ENCODE measurements at regions not wholly inside any gene's neighbourhood (a gene's known extent, or its start where the extent isn't known, plus 50 kb on each side); places are given as distances from the start of the nearest gene placed in this dataset.
"Not testable (repeated sequence)": the region's sequence is repeated elsewhere in the genome, so short reads cannot be mapped to it uniquely, and the experiment has no call there.

DNA sequence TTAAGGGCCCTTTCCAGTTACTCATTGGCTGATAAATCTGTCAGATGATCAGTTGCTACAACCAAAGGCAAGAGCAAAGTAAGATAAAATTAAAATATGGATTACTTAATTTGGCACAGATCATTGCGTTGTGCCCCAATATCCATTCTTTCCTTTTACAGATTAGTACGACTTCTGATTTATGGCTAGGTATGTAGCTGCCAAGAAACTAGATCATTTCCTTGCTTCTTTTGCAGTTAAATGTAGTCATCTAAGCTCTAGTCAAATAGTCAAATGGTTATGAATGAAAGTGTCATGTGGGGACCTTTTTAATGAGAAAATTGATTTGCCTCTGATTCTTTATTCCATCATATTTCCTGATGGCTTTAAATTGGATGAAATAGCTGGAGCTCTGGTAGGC is 1039.9 kb upstream of the FLRT2 start:
- TF ChIP-seq CTCF (conservative IDR thresholded peaks at IDR 0.05), result no peak
- Mint-ChIP-seq H3K27me3 (ENCODE audit: low read depth) (no peaks in the 10 kb centered on the region), H3K36me3 (ENCODE audit: low read depth) (no peaks in the 10 kb centered on the region), H3K4me1 (no peaks in the 10 kb centered on the region), H3K9me3 (peaks cover 3% of the 10 kb centered on the region), H3K27ac (ENCODE audit: unreplicated experiment) (no peak overlapping the region), H3K4me3 (no peak overlapping the region)
- DNase-seq (ENCODE audit: low read depth, low spot score), result no peak

DNA sequence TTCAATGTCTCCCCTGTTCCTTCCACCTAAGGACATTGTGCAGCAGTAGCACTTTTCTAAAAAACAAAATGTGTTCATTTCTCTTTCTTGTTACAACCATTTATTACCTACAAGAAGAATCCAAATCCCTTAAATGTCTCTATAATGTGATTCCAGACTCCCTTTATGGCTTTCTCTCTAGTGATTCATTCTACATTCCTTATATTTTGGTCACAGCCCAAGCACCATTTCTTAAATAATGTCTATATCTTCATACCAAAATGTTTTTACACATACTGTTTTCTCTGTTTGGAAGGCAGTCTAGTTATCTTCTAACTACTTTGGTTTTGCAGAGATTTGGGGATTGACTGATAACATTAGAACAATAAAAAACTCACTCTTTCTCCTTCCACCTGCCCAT is 1037.3 kb upstream of the FLRT2 start:
- Mint-ChIP-seq H3K9me3 (peaks cover 3% of the 10 kb centered on the region), H3K4me3 (no peak overlapping the region), H3K27ac (ENCODE audit: unreplicated experiment) (no peak overlapping the region), H3K27me3 (ENCODE audit: low read depth) (no peaks in the 10 kb centered on the region), H3K4me1 (no peaks in the 10 kb centered on the region), H3K36me3 (ENCODE audit: low read depth) (no peaks in the 10 kb centered on the region)
- no peak for DNase-seq (ENCODE audit: low read depth, low spot score)
- no peak for TF ChIP-seq CTCF (conservative IDR thresholded peaks at IDR 0.05)

DNA sequence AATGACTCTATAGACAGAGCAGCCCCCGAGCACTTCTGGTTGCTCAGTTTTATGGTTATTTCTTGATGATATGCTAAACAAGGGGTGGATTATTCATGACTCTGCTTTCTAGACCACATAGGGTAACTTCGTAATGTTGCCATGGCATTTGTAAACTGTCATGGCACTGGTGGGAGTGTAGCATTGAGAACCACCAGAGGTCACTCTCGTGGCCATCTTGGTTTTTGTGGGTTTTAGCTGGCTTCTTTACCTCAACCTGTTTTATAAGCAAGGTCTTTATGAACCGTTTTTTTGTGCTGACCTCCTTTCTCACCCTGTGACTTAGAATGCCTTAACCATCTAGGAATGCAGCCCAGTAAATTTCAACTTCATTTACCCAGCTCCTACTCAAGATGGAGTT is 1036.2 kb upstream of the FLRT2 start:
- H3K27ac Mint-ChIP-seq (ENCODE audit: unreplicated experiment), result no peak overlapping the region
- peaks cover 3% of the 10 kb centered on the region for H3K9me3 Mint-ChIP-seq
- no peak for DNase-seq (ENCODE audit: low read depth, low spot score)
- no peak for TF ChIP-seq CTCF (conservative IDR thresholded peaks at IDR 0.05)
- H3K36me3 Mint-ChIP-seq (ENCODE audit: low read depth), result no peaks in the 10 kb centered on the region
- H3K27me3 Mint-ChIP-seq (ENCODE audit: low read depth), result no peaks in the 10 kb centered on the region
- H3K4me1 Mint-ChIP-seq, result no peaks in the 10 kb centered on the region
- no peak overlapping the region for H3K4me3 Mint-ChIP-seq

GRCh38 chr14:84496677-84497076 is 1033.3 kb upstream of the FLRT2 start:
- no peaks in the 10 kb centered on the region for H3K4me1 Mint-ChIP-seq

GRCh38 chr14:84512823-84513222 is 1017.1 kb upstream of the FLRT2 start:
- H3K36me3 Mint-ChIP-seq (ENCODE audit: low read depth); H3K4me1 Mint-ChIP-seq; H3K4me3 Mint-ChIP-seq: not testable (repeated sequence)

More at GRCh38 chr14:84496677-84497076, 1033.3 kb upstream of the FLRT2 start:
- H3K9me3 Mint-ChIP-seq, result peaks cover 3% of the 10 kb centered on the region
- no peak overlapping the region for H3K27ac Mint-ChIP-seq (ENCODE audit: unreplicated experiment)
- TF ChIP-seq CTCF (conservative IDR thresholded peaks at IDR 0.05), result no peak
- DNase-seq (ENCODE audit: low read depth, low spot score), result no peak
- no peaks in the 10 kb centered on the region for H3K36me3 Mint-ChIP-seq (ENCODE audit: low read depth)
- H3K4me3 Mint-ChIP-seq, result no peak overlapping the region
- no peaks in the 10 kb centered on the region for H3K27me3 Mint-ChIP-seq (ENCODE audit: low read depth)

DNA sequence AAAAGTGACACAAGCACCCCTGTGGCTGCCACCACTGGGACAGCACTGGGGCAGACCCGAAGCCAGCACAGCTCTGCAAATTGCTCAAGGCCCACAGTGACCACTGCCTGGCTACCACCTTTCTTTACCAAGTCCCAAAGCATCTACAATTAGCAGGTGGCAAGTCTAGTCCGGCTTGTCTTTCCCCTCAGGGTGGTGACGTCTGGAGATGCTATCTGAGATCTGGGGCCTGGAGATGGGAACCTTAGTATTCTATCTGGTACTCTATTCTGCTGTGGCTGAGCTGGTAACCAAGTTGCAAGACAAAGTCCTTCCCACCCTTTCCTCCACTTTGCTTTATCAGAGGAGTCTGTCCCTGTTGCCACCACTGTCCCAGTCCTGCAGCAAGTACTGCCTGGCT is 1010.1 kb upstream of the FLRT2 start:
- H3K4me1 Mint-ChIP-seq, result no peaks in the 10 kb centered on the region
- H3K36me3 Mint-ChIP-seq (ENCODE audit: low read depth), result no peaks in the 10 kb centered on the region
- TF ChIP-seq CTCF (conservative IDR thresholded peaks at IDR 0.05), result no peak

More at GRCh38 chr14:84512823-84513222, 1017.1 kb upstream of the FLRT2 start:
- H3K9me3 Mint-ChIP-seq, result peaks cover 18% of the 10 kb centered on the region
- DNase-seq (ENCODE audit: low read depth, low spot score); H3K27ac Mint-ChIP-seq (ENCODE audit: unreplicated experiment); H3K27me3 Mint-ChIP-seq (ENCODE audit: low read depth): not testable (repeated sequence)

More for the DNA sequence above, 1010.1 kb upstream of the FLRT2 start:
- Mint-ChIP-seq H3K27me3 (ENCODE audit: low read depth) (no peaks in the 10 kb centered on the region), H3K27ac (ENCODE audit: unreplicated experiment) (no peak overlapping the region), H3K9me3 (peaks cover 10% of the 10 kb centered on the region), H3K4me3 (no peak overlapping the region)
- no peak for DNase-seq (ENCODE audit: low read depth, low spot score)
